ENCODE measurements at regions not wholly inside any gene's neighbourhood (a gene's known extent, or its start where the extent isn't known, plus 50 kb on each side); places are given as distances from the start of the nearest gene placed in this dataset.
"Not testable (repeated sequence)": the region's sequence is repeated elsewhere in the genome, so short reads cannot be mapped to it uniquely, and the experiment has no call there.

- Histone ChIP-seq H3K9me3 (ENCODE audit: control insufficient read depth, insufficient read depth, low read length) (no peaks in the 10 kb centered on the region), H3K9ac (ENCODE audit: low read depth, low read length) (no peak overlapping the region), H3K4me1 (ENCODE audit: insufficient read depth, low read length) (no peaks in the 10 kb centered on the region), H3K36me3 (ENCODE audit: insufficient read depth, low read length) (no peaks in the 10 kb centered on the region)
Measured at GRCh38 chr13:40366119-40366518, 300.3 kb downstream of the FOXO1 start.

- no peaks in the 10 kb centered on the region for H3K9me3 ChIP-seq (ENCODE audit: control insufficient read depth, insufficient read depth, low read length)
- H3K9ac ChIP-seq (ENCODE audit: low read depth, low read length) = no peak overlapping the region
- no peaks in the 10 kb centered on the region for H3K4me1 ChIP-seq (ENCODE audit: insufficient read depth, low read length)
- H3K36me3 ChIP-seq (ENCODE audit: insufficient read depth, low read length) = no peaks in the 10 kb centered on the region
Measured at GRCh38 chr13:40368127-40368891, 298.1 kb downstream of the FOXO1 start.

GRCh38 chr13:40370661-40371060, 295.8 kb downstream of the FOXO1 start:
- Histone ChIP-seq H3K36me3 (ENCODE audit: insufficient read depth, low read length) (no peaks in the 10 kb centered on the region), H3K4me1 (ENCODE audit: insufficient read depth, low read length) (no peaks in the 10 kb centered on the region), H3K9ac (ENCODE audit: low read depth, low read length) (no peak overlapping the region), H3K9me3 (ENCODE audit: control insufficient read depth, insufficient read depth, low read length) (no peaks in the 10 kb centered on the region)

- Histone ChIP-seq H3K4me1 (ENCODE audit: insufficient read depth, low read length) (no peaks in the 10 kb centered on the region), H3K9me3 (ENCODE audit: control insufficient read depth, insufficient read depth, low read length) (no peaks in the 10 kb centered on the region), H3K9ac (ENCODE audit: low read depth, low read length) (no peak overlapping the region), H3K36me3 (ENCODE audit: insufficient read depth, low read length) (no peaks in the 10 kb centered on the region)
Measured at GRCh38 chr13:40371531-40372125, 294.8 kb downstream of the FOXO1 start.

- H3K36me3 ChIP-seq (ENCODE audit: insufficient read depth, low read length); H3K9me3 ChIP-seq (ENCODE audit: control insufficient read depth, insufficient read depth, low read length); H3K4me1 ChIP-seq (ENCODE audit: insufficient read depth, low read length); H3K9ac ChIP-seq (ENCODE audit: low read depth, low read length): not testable (repeated sequence)
Measured at GRCh38 chr13:40373608-40374007, 292.8 kb downstream of the FOXO1 start.

- Histone ChIP-seq H3K36me3 (ENCODE audit: insufficient read depth, low read length) (no peaks in the 10 kb centered on the region), H3K4me1 (ENCODE audit: insufficient read depth, low read length) (no peaks in the 10 kb centered on the region), H3K9me3 (ENCODE audit: control insufficient read depth, insufficient read depth, low read length) (no peaks in the 10 kb centered on the region), H3K9ac (ENCODE audit: low read depth, low read length) (no peak overlapping the region)
Measured at GRCh38 chr13:40375489-40376171, 290.8 kb downstream of the FOXO1 start.

GRCh38 chr13:40376296-40376849, 290.1 kb downstream of the FOXO1 start:
- Histone ChIP-seq H3K9me3 (ENCODE audit: control insufficient read depth, insufficient read depth, low read length) (no peaks in the 10 kb centered on the region), H3K36me3 (ENCODE audit: insufficient read depth, low read length) (no peaks in the 10 kb centered on the region), H3K9ac (ENCODE audit: low read depth, low read length) (no peak overlapping the region), H3K4me1 (ENCODE audit: insufficient read depth, low read length) (no peaks in the 10 kb centered on the region)

- Histone ChIP-seq H3K36me3 (ENCODE audit: insufficient read depth, low read length) (no peaks in the 10 kb centered on the region), H3K9ac (ENCODE audit: low read depth, low read length) (no peak overlapping the region), H3K9me3 (ENCODE audit: control insufficient read depth, insufficient read depth, low read length) (no peaks in the 10 kb centered on the region), H3K4me1 (ENCODE audit: insufficient read depth, low read length) (no peaks in the 10 kb centered on the region)
Measured at GRCh38 chr13:40376867-40377535, 289.4 kb downstream of the FOXO1 start.

GRCh38 chr13:40377783-40378182, 288.7 kb downstream of the FOXO1 start:
- Histone ChIP-seq H3K9me3 (ENCODE audit: control insufficient read depth, insufficient read depth, low read length) (no peaks in the 10 kb centered on the region), H3K36me3 (ENCODE audit: insufficient read depth, low read length) (no peaks in the 10 kb centered on the region), H3K9ac (ENCODE audit: low read depth, low read length) (no peak overlapping the region), H3K4me1 (ENCODE audit: insufficient read depth, low read length) (no peaks in the 10 kb centered on the region)

- no peak overlapping the region for H3K9ac ChIP-seq (ENCODE audit: low read depth, low read length)
- H3K4me1 ChIP-seq (ENCODE audit: insufficient read depth, low read length) = no peaks in the 10 kb centered on the region
- H3K36me3 ChIP-seq (ENCODE audit: insufficient read depth, low read length) = no peaks in the 10 kb centered on the region
- no peaks in the 10 kb centered on the region for H3K9me3 ChIP-seq (ENCODE audit: control insufficient read depth, insufficient read depth, low read length)
Measured at GRCh38 chr13:40379196-40379595, 287.2 kb downstream of the FOXO1 start.

- Histone ChIP-seq H3K9me3 (ENCODE audit: control insufficient read depth, insufficient read depth, low read length) (no peaks in the 10 kb centered on the region), H3K36me3 (ENCODE audit: insufficient read depth, low read length) (no peaks in the 10 kb centered on the region), H3K9ac (ENCODE audit: low read depth, low read length) (peak overlapping the region; percentile 19; the same call in 1 of the 2 replicates), H3K4me1 (ENCODE audit: insufficient read depth, low read length) (no peaks in the 10 kb centered on the region)
Measured at GRCh38 chr13:40379794-40380578, 286.5 kb downstream of the FOXO1 start.

GRCh38 chr13:40381935-40382764, 284.3 kb downstream of the FOXO1 start:
- H3K9ac ChIP-seq (ENCODE audit: low read depth, low read length) = no peak overlapping the region
- H3K4me1 ChIP-seq (ENCODE audit: insufficient read depth, low read length) = no peaks in the 10 kb centered on the region
- H3K36me3 ChIP-seq (ENCODE audit: insufficient read depth, low read length) = no peaks in the 10 kb centered on the region
- H3K9me3 ChIP-seq (ENCODE audit: control insufficient read depth, insufficient read depth, low read length) = no peaks in the 10 kb centered on the region

- H3K9me3 ChIP-seq (ENCODE audit: control insufficient read depth, insufficient read depth, low read length) = no peaks in the 10 kb centered on the region
- H3K9ac ChIP-seq (ENCODE audit: low read depth, low read length) = no peak overlapping the region
- no peaks in the 10 kb centered on the region for H3K4me1 ChIP-seq (ENCODE audit: insufficient read depth, low read length)
- H3K36me3 ChIP-seq (ENCODE audit: insufficient read depth, low read length) = no peaks in the 10 kb centered on the region
Measured at GRCh38 chr13:40383132-40383531, 283.3 kb downstream of the FOXO1 start.

All from ES-I3 (cell line).